AG04449 (cell line): ENCODE measurements at regions not wholly inside any gene's neighbourhood (a gene's known extent, or its start where the extent isn't known, plus 50 kb on each side); places are given as distances from the start of the nearest gene placed in this dataset.

ENCODE experiments used
- CTCF ChIA-PET: fragments of 350-600 bp; formaldehyde crosslinking; extraction: SDS; loops from one replicate; lab custom pipeline; 2021; ENCODE audit warnings: antibody characterized with exemption; lab: Yijun Ruan, JAX
- POLR2A ChIA-PET: fragments of 400-600, 350-600 bp; formaldehyde crosslinking; extraction: SDS; loops from one replicate; lab custom pipeline; 2020; ENCODE audit warnings: antibody characterized with exemption, inconsistent platforms; lab: Yijun Ruan, JAX
- DNase-seq: peaks from one replicate; pipeline ENCODE4 v3.0.0-alpha.2; 2010; ENCODE audit warnings: low read depth, low spot score
- H3K4me3 ChIP-seq: 2 replicates; pipeline ENCODE4 v1.5.1; 2011; ENCODE audit warnings: low read depth, mild to moderate bottlenecking, control low read depth, low read length
- TF ChIP-seq, protein P1 (sequence below): IDR thresholded peaks from one replicate; pipeline ENCODE4 v1.5.1; 2011; ENCODE audit warnings: mild to moderate bottlenecking, moderate library complexity, low read length, control low read depth, inconsistent platforms; ENCODE audit not compliant: insufficient read depth; ENCODE audit errors: missing control alignments

DNA sequence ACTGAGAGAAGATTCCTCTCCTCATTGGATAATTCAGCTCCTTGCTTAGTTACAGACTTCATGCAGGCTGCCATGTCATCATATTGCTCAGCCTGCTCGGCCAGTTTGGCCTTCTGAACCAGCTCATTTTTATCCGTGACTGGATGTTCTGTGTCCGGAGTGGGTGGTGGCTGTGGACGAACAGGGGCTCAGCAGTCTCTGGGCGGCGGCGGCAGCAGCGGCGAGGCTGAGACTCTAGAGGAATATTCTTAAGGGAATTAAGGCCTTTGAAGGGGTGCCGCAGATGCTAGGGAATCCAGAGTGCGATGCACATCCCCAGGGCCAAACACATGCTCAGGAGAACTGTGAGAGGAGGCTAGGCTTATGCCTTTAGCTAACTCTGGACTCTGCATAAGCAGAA is 97.9 kb upstream of the GYPC start:
- TF ChIP-seq, protein P1, sequence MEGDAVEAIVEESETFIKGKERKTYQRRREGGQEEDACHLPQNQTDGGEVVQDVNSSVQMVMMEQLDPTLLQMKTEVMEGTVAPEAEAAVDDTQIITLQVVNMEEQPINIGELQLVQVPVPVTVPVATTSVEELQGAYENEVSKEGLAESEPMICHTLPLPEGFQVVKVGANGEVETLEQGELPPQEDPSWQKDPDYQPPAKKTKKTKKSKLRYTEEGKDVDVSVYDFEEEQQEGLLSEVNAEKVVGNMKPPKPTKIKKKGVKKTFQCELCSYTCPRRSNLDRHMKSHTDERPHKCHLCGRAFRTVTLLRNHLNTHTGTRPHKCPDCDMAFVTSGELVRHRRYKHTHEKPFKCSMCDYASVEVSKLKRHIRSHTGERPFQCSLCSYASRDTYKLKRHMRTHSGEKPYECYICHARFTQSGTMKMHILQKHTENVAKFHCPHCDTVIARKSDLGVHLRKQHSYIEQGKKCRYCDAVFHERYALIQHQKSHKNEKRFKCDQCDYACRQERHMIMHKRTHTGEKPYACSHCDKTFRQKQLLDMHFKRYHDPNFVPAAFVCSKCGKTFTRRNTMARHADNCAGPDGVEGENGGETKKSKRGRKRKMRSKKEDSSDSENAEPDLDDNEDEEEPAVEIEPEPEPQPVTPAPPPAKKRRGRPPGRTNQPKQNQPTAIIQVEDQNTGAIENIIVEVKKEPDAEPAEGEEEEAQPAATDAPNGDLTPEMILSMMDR = no peak
- ChIA-PET CTCF (no interaction called here), POLR2A (no interaction called here)
- DNase-seq = no peak
- no peak overlapping the region for H3K4me3 ChIP-seq

DNA sequence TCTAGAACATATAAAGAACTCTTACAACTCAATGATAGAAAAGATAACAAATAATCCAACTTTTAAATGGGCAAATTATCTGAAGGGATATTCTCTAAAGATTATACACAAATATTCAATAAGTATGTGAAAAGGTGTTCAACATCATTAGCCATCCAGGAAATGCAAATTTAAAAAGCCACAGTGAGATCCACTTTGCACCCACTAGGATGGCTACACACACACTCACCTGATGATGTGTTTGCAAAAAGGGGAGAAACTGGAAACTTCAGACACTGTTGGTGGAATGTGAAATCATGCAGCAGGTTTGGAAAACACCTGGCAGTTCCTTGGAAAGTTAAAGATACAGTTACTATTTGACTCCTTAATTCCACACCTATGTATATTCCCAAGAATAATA is 87.2 kb upstream of the GYPC start:
- no peak overlapping the region for H3K4me3 ChIP-seq
- DNase-seq = no peak
- ChIA-PET CTCF (no interaction called here), POLR2A (no interaction called here)
- TF ChIP-seq, protein P1 = no peak

DNA sequence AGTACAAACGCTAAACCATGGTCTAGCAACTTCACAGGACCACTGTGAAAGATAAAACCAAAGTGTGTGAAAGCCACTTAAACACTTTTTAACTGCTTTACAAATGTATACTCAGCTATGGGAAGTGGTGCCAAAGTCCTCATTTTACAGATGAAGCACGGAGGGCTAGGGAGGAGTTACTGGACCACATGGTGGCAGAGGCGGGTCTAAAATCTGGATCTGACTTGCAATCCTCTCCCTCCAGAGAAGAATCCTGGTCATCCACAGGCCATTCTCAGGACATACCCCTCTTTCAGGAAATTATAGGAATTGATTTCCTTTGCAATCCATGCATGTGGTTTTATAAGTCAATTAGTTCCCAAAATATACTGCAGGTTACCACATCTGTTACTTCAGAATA is 84.6 kb upstream of the GYPC start:
- H3K4me3 ChIP-seq = no peak overlapping the region
- DNase-seq = no peak
- ChIA-PET CTCF (no interaction called here), POLR2A (no interaction called here)
- TF ChIP-seq, protein P1 = no peak

DNA sequence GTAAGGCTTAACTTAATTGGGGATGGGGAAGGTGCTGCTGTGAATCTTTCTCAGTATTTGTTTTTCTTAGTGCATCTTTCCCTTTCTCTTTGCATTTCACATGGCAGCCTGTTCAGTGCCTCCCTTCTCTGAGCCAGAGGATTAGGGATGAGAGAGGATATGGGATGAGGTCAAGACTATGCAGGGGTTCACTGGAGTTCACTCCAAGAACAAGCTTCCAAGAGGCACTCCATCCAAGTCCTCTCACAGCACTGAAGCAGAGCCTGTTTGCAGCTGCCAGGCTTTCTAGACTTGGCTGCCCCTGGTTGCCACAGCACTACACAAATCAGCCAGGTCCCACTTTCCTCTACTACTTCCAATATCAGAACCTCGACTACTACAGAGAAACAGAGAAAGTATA is 80.3 kb upstream of the GYPC start:
- POLR2A ChIA-PET = no interaction called here

DNA sequence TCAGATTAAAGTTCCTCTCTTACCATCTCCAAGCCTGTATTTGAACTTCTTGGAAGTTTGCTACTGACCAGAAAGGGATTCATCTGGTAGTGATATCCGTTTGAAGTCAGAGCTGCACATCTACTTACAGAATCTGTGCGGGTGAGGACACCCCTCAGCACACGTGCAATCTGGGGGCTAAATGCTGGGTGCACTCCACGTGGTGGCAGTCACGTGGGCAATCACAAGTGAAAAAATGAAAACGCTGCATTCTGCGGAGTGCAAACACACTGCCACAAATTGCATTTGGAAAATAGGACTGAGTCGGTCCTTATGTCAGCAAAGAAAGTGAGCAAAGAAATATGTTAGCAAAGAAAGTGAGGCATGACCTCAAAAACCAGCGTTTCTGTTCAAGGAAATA is 76.1 kb upstream of the GYPC start:
- ChIA-PET POLR2A (no interaction called here), CTCF (no interaction called here)
- TF ChIP-seq, protein P1 = no peak
- DNase-seq = no peak
- H3K4me3 ChIP-seq = no peak overlapping the region

More for the DNA sequence above, 80.3 kb upstream of the GYPC start:
- no peak for DNase-seq
- CTCF ChIA-PET = no interaction called here
- no peak overlapping the region for H3K4me3 ChIP-seq
- TF ChIP-seq, protein P1 = no peak

DNA sequence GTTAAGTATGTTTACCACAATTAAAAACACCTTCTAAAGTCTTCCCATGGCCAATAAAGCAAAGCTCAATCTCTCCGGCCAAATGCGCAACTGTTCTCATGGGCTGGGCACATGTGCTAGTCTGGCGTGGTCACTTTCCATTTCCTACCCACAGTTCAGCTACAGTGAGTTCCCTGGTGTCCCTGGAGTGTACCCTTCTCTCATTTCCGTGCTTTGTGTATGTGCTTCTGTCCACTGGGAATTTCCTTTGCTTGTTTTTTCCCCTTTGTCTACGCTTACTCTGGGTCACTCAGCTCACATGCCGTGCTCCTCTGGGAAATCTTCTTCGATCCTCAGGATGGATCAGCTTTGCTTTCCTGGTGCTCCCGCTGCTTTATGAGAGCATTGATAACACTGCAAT is 69.6 kb upstream of the GYPC start:
- no peak for DNase-seq
- POLR2A ChIA-PET = no interaction called here
- H3K4me3 ChIP-seq = no peak overlapping the region
- CTCF ChIA-PET = no interaction called here
- TF ChIP-seq, protein P1 = no peak
